DND-41 (cell line): ENCODE measurements at regions not wholly inside any gene's neighbourhood (a gene's known extent, or its start where the extent isn't known, plus 50 kb on each side); places are given as distances from the start of the nearest gene placed in this dataset.
"Not testable (repeated sequence)": the region's sequence is repeated elsewhere in the genome, so short reads cannot be mapped to it uniquely, and the experiment has no call there.

ENCODE experiments used
- ATAC-seq: fragments of 200-7000 bp; cut with Tn5 transposase; 3 replicates; pipeline ENCODE4 v1.9.1; 2021; ENCODE audit warnings: low read depth; ENCODE audit not compliant: insufficient read depth
- DNase-seq: peaks from one replicate; pipeline ENCODE4 v3.0.0-alpha.2; 2020
- H2AFZ ChIP-seq: 2 replicates; pipeline ENCODE4 v1.6.0; 2012; ENCODE audit warnings: low read depth, low read length
- H3K27ac ChIP-seq: 2 replicates; pipeline ENCODE4 v1.5.1; 2012; ENCODE audit warnings: low read length, inconsistent platforms
- H3K27me3 ChIP-seq: fragments of 200-600 bp; sonication (generic); 2 replicates; pipeline ENCODE4 v1.6.0; 2012; ENCODE audit warnings: low read length, mild to moderate bottlenecking, inconsistent platforms; ENCODE audit not compliant: insufficient read depth, poor library complexity
- H3K36me3 ChIP-seq: 2 replicates; pipeline ENCODE4 v1.5.1; 2012; ENCODE audit warnings: low read length, inconsistent platforms; ENCODE audit not compliant: insufficient read depth
- H3K4me1 ChIP-seq: 2 replicates; pipeline ENCODE4 v1.5.1; 2012; ENCODE audit warnings: mild to moderate bottlenecking, low read length; ENCODE audit not compliant: insufficient read depth
- H3K4me2 ChIP-seq: 2 replicates; pipeline ENCODE4 v1.6.0; 2012; ENCODE audit warnings: mild to moderate bottlenecking, moderate library complexity, low read length, inconsistent platforms; ENCODE audit not compliant: insufficient read depth
- H3K4me3 ChIP-seq, 2 experiments: fragments of 200-600 bp in 1 of 2; shearing (Covaris generic) in 1 of 2; 2 replicates each; pipeline ENCODE4 v1.5.1; 2012 to 2016; ENCODE audit warnings: inconsistent platforms in 2 of 2, low read length in 2 of 2, mild to moderate bottlenecking in 2 of 2, low read depth in 1 of 2, moderate library complexity in 1 of 2
- H3K79me2 ChIP-seq: 2 replicates; pipeline ENCODE4 v1.6.0; 2012; ENCODE audit warnings: low read length, inconsistent platforms; ENCODE audit not compliant: insufficient read depth
- H3K9ac ChIP-seq: 2 replicates; pipeline ENCODE4 v1.6.0; 2012; ENCODE audit warnings: low read depth, mild to moderate bottlenecking, inconsistent platforms, low read length, moderate library complexity
- H3K9me3 ChIP-seq: 2 replicates; pipeline ENCODE4 v1.5.1; 2012; ENCODE audit warnings: low read length, moderate library complexity, mild to moderate bottlenecking, inconsistent platforms; ENCODE audit not compliant: insufficient read depth, severe bottlenecking
- H4K20me1 ChIP-seq: 2 replicates; pipeline ENCODE4 v1.6.0; 2012; ENCODE audit warnings: low read length; ENCODE audit not compliant: insufficient read depth
- EZH2 ChIP-seq: IDR thresholded peaks from 3 replicates; pipeline ENCODE4 v1.6.1; 2012; ENCODE audit warnings: borderline replicate concordance, low read depth, mild to moderate bottlenecking, moderate library complexity, low read length, inconsistent platforms; ENCODE audit not compliant: severe bottlenecking
- TF ChIP-seq, protein P1 (sequence below): IDR thresholded peaks from 2 replicates; pipeline ENCODE4 v1.5.1; 2012; ENCODE audit warnings: borderline replicate concordance, low read length, moderate library complexity, mild to moderate bottlenecking; ENCODE audit not compliant: poor library complexity, severe bottlenecking; ENCODE audit errors: extremely low read depth

DNA sequence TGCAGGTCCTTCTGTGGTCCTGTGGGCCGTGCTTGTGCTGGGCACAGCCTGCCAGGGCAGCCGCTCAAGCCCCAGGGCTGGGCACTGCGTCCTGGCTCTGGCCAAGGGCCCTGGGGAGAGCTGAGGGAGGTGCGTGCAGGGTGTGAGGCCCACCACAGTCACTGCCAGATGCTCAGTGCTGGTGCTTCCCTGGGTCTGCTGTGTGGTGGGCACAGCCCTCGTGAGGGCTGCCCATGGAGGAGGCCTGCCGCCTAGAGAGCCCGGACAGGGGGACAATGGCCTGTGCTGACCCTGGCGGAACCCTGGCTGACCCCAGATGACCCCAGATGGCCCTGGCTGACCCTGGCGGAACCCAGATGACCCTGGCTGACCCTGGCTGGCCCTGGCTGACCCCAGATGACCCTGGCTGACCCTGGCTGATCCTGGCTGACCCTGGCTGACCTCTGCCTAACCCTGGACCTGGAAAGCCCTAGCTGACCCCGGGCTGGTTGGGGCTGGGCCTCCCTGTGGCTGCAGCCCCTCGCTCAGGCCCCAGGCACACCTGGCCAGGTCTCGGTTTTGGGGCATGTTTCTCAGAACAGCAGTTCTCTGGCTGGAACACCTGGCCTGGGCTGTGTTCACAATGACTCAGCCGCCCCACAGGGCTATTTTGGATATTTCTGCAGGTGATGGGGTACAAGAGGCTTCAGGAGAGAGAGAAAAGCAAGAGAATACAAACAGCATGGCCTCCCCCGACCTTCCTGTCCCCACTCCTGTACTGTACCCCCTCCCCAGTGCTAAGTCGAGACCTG is 55.4 kb downstream of the TMEM121 start:
- no peak for DNase-seq

DNA sequence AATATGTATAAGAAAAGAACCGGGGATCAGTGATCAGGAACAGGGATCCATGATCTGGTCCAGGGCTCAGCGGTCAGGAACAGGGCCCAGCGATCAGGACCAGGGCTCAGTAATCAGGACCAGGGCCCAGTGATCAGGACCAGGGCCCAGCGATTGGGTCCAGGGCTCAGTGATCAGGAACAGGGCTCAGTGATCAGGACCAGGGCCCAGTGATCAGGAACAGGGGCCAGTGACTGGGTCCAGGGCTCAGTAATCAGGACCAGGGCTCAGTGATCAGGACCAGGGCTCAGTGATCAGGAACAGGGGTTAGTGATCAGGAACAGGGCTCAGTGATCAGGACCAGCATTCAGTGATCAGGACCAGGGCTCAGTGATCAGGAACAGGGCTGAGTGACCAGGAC is 56.3 kb downstream of the TMEM121 start:
- Histone ChIP-seq H3K79me2 (no peaks in the 10 kb centered on the region), H3K27ac (no peak overlapping the region), H2AFZ (no peak overlapping the region), H4K20me1 (peaks cover 6% of the 10 kb centered on the region), H3K9ac (no peak overlapping the region), H3K27me3 (no peaks in the 10 kb centered on the region), H3K4me2 (no peak overlapping the region), H3K36me3 (no peaks in the 10 kb centered on the region), H3K9me3 (no peaks in the 10 kb centered on the region), H3K4me3 (no peak overlapping the region), H3K4me1 (no peaks in the 10 kb centered on the region)
- DNase-seq (no peak), ATAC-seq (no peak)
- no peak for TF ChIP-seq EZH2
- TF ChIP-seq, protein P1, sequence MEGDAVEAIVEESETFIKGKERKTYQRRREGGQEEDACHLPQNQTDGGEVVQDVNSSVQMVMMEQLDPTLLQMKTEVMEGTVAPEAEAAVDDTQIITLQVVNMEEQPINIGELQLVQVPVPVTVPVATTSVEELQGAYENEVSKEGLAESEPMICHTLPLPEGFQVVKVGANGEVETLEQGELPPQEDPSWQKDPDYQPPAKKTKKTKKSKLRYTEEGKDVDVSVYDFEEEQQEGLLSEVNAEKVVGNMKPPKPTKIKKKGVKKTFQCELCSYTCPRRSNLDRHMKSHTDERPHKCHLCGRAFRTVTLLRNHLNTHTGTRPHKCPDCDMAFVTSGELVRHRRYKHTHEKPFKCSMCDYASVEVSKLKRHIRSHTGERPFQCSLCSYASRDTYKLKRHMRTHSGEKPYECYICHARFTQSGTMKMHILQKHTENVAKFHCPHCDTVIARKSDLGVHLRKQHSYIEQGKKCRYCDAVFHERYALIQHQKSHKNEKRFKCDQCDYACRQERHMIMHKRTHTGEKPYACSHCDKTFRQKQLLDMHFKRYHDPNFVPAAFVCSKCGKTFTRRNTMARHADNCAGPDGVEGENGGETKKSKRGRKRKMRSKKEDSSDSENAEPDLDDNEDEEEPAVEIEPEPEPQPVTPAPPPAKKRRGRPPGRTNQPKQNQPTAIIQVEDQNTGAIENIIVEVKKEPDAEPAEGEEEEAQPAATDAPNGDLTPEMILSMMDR: no peak

More for the DNA sequence above, 55.4 kb downstream of the TMEM121 start:
- Histone ChIP-seq H3K9me3 (no peaks in the 10 kb centered on the region), H3K9ac (no peak overlapping the region), H3K4me1 (no peaks in the 10 kb centered on the region), H3K4me3 (no peak overlapping the region), H3K27ac (no peak overlapping the region), H3K36me3 (no peaks in the 10 kb centered on the region), H3K4me2 (no peak overlapping the region), H3K27me3 (no peaks in the 10 kb centered on the region), H4K20me1 (peaks cover 6% of the 10 kb centered on the region), H2AFZ (no peak overlapping the region), H3K79me2 (no peaks in the 10 kb centered on the region)
- TF ChIP-seq EZH2: no peak
- TF ChIP-seq, protein P1: no peak
- ATAC-seq: no peak

DNA sequence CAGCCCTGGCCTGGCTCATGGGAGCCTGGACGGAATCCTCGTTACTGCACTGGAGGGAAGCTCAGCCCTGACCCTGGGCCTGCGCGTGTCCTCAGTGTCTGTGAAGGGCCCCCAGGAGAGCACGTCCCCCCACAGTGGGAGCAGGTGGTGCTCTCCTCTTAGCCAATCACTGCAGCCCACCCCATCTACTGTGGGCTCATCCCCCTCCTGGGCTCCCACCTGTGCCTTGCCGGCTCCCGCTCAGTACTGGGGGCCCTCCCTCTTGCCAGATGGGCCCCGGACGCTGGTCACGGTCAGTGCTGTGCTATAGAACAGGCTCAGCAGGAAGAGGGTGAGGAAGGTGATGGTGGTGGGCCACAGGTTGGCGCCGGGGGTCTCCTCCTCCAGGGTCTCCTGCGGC is 57.5 kb downstream of the TMEM121 start:
- H3K36me3 ChIP-seq, H3K27ac ChIP-seq, H4K20me1 ChIP-seq, H3K79me2 ChIP-seq, H3K4me1 ChIP-seq, H2AFZ ChIP-seq, DNase-seq, ATAC-seq, H3K9ac ChIP-seq, H3K9me3 ChIP-seq, H3K27me3 ChIP-seq, H3K4me2 ChIP-seq, H3K4me3 ChIP-seq: not testable (repeated sequence)

DNA sequence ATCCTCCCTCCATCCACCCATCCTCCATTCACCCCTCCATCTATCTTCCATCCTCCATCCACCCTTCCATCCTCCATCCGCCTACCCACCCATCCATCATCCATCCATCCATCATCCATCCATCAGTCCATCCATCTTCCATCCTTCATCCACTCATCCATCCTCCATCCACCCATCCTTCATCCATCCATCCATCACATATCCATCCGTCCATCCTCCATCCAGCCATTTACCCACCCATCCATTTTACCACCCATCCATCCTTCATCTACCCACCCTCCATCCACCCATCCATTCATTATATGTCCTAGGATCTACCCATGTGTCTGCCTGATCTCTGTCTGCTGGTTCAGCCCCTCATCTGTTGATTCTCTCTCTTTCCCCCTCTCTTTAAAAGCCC is 58.9 kb downstream of the TMEM121 start:
- H4K20me1 ChIP-seq, H3K4me2 ChIP-seq, H3K79me2 ChIP-seq, H3K27me3 ChIP-seq, ATAC-seq, H3K27ac ChIP-seq, H3K9me3 ChIP-seq, H3K4me1 ChIP-seq, H2AFZ ChIP-seq, H3K4me3 ChIP-seq, H3K9ac ChIP-seq, H3K36me3 ChIP-seq, DNase-seq: not testable (repeated sequence)

DNA sequence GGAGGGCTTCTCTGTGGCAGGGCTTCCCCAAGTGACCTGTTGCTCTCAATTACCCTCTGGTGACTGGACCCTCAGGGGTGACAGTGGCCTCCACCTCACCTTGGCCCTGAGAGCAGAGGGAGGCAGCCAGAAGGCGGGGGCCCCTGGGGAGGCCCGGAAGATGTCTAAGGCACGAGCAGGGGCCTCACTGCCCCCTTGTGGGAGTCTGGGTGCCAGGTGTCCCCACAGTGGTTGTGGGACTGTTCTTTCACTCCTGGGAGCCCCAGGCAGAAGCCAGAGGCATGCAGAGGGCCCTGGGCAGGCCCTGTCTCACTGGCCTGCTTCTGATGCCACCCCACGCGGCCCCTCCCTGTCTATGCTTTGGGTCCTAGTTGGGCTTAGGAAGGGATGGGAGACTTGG is 59.3 kb downstream of the TMEM121 start:
- not testable (repeated sequence) for H3K9me3 ChIP-seq, H3K4me3 ChIP-seq, H3K9ac ChIP-seq, H3K4me1 ChIP-seq, H3K27me3 ChIP-seq, H3K27ac ChIP-seq, H3K4me2 ChIP-seq, H4K20me1 ChIP-seq, DNase-seq, ATAC-seq, H3K79me2 ChIP-seq, H3K36me3 ChIP-seq, H2AFZ ChIP-seq

DNA sequence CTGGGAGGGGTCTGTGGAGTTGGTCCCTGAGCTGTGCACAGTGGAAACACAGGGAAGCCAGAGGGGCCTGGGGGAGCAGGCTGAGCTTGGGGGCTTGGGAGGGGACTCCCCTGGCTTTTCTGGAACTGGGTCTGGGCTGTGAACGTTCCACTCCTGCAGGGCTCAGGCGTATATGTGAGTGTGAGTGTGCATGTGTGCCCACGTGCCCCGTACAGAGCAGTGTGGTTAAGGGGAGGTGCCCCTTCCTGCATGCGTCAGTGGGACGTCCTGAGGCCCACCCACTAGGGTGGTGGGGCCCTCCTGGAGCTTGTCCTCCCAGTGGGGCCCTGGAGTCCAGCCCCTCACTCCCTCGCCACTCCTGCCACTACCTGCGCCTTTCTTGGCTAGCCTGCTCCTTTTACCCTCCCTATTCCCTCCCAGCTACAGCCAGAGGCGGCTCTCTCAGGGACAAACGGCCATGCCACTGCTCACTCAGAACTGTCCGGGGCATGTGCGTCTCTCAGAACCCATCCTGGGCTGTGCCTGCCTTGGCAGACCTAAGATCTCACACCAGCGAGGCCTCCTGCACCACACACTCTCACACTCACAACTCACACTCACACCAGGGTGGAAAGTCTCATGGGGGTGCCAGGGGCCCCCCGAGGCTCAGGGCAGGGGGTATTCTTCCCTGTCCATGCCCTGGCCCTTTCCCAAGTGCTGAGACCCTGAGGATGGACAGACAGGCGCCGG is 59.9 kb downstream of the TMEM121 start:
- H3K27ac ChIP-seq, H3K27me3 ChIP-seq, H3K9me3 ChIP-seq, H2AFZ ChIP-seq, H3K79me2 ChIP-seq, H3K4me2 ChIP-seq, H3K36me3 ChIP-seq, DNase-seq, H3K4me3 ChIP-seq, H3K9ac ChIP-seq, H4K20me1 ChIP-seq, H3K4me1 ChIP-seq: not testable (repeated sequence)
- ATAC-seq: peak; percentile 64
